ENCODE measurements at regions not wholly inside any gene's neighbourhood (a gene's known extent, or its start where the extent isn't known, plus 50 kb on each side); places are given as distances from the start of the nearest gene placed in this dataset.

GRCh38 chr10:36393801-36394200 is 731.6 kb upstream of the ANKRD30A start:
- TF ChIP-seq CTCF (IDR thresholded peaks at IDR 0.05) = no peak
- no peak for TF ChIP-seq EZH2 (IDR thresholded peaks at IDR 0.05; ENCODE audit: borderline replicate concordance, insufficient read depth, low read depth, low read length, poor library complexity, severe bottlenecking)

Measured in B cell (primary cell).